GM23248 (cell line): ENCODE measurements at regions not wholly inside any gene's neighbourhood (a gene's known extent, or its start where the extent isn't known, plus 50 kb on each side); places are given as distances from the start of the nearest gene placed in this dataset.
"Not testable (repeated sequence)": the region's sequence is repeated elsewhere in the genome, so short reads cannot be mapped to it uniquely, and the experiment has no call there.

Experiments used
- DNase-seq: peaks from one replicate; pipeline ENCODE4 v3.0.0-alpha.2; 2015
- H2AFZ ChIP-seq: fragments of 200-600 bp; sonication (generic); 2 replicates; pipeline ENCODE4 v1.6.1; 2016; ENCODE audit warnings: antibody characterized with exemption
- H3F3A ChIP-seq: fragments of 200-600 bp; sonication (generic); 2 replicates; pipeline ENCODE4 v1.6.1; 2016; ENCODE audit warnings: mild to moderate bottlenecking, antibody characterized with exemption, mixed run types; ENCODE audit not compliant: insufficient read depth
- H3K27ac ChIP-seq: fragments of 200-600 bp; sonication (generic); 2 replicates; pipeline ENCODE4 v1.5.1; 2016; ENCODE audit warnings: mild to moderate bottlenecking
- H3K27me3 ChIP-seq: fragments of 200-600 bp; sonication (generic); replicated peaks from 2 replicates; pipeline ENCODE4 v1.6.1; 2016; ENCODE audit warnings: mild to moderate bottlenecking; ENCODE audit not compliant: insufficient read depth
- H3K36me3 ChIP-seq: fragments of 200-600 bp; sonication (generic); 2 replicates; pipeline ENCODE4 v1.6.1; 2016; ENCODE audit warnings: low read depth, mild to moderate bottlenecking
- H3K4me1 ChIP-seq: fragments of 200-600 bp; sonication (generic); 2 replicates; pipeline ENCODE4 v1.6.1; 2016; ENCODE audit warnings: mild to moderate bottlenecking; ENCODE audit not compliant: insufficient read depth
- H3K4me2 ChIP-seq: fragments of 200-600 bp; sonication (generic); one replicate; pipeline ENCODE4 v1.6.1; 2016; ENCODE audit warnings: mild to moderate bottlenecking; ENCODE audit not compliant: unreplicated experiment
- H3K4me3 ChIP-seq: fragments of 200-600 bp; sonication (generic); 2 replicates; pipeline ENCODE4 v1.5.1; 2016; ENCODE audit warnings: mild to moderate bottlenecking
- H3K79me2 ChIP-seq: fragments of 200-600 bp; sonication (generic); 2 replicates; pipeline ENCODE4 v1.6.1; 2016; ENCODE audit warnings: mild to moderate bottlenecking; ENCODE audit not compliant: insufficient read depth
- H3K9ac ChIP-seq: fragments of 200-600 bp; sonication (generic); 2 replicates; pipeline ENCODE4 v1.6.1; 2016; ENCODE audit warnings: mild to moderate bottlenecking
- H3K9me2 ChIP-seq: fragments of 200-600 bp; sonication (generic); 2 replicates; pipeline ENCODE4 v1.6.1; 2016; ENCODE audit warnings: mixed run types, mild to moderate bottlenecking, moderate library complexity; ENCODE audit not compliant: insufficient read depth
- H3K9me3 ChIP-seq: fragments of 200-600 bp; sonication (generic); one replicate; pipeline ENCODE4 v1.6.1; 2017; ENCODE audit warnings: low read depth
- H4K20me1 ChIP-seq: fragments of 200-600 bp; sonication (generic); 2 replicates; pipeline ENCODE4 v1.6.0; 2016; ENCODE audit not compliant: insufficient read depth
- EZH2 ChIP-seq: fragments of 200-600 bp; sonication (generic); IDR thresholded peaks from 2 replicates; pipeline ENCODE4 v1.6.1; 2018; ENCODE audit warnings: antibody characterized with exemption, mild to moderate bottlenecking; ENCODE audit not compliant: insufficient read depth, poor library complexity, severe bottlenecking
- EZH2phosphoT487 ChIP-seq: fragments of 200-600 bp; sonication (generic); IDR thresholded peaks from 2 replicates; pipeline ENCODE4 v1.6.1; 2018; ENCODE audit warnings: antibody characterized with exemption, moderate library complexity, mild to moderate bottlenecking, low read depth; ENCODE audit not compliant: insufficient read depth
- WGBS, 2 experiments: methylation state at CpG; one replicate each; pipeline ENCODE4 v1.1.6; 2015 to 2017; ENCODE audit warnings: low lambda C conversion rate in 2 of 2, low coverage in 1 of 2; ENCODE audit errors: missing lambda C conversion rate in 2 of 2; 5-methylcytosine and 5-hydroxymethylcytosine counted together
- in situ Hi-C: fragments of 300-500 bp; cut with MboI; formaldehyde crosslinking; loops from 2 replicates; pipeline ENCODE4 v1.15.0; 2020

DNA sequence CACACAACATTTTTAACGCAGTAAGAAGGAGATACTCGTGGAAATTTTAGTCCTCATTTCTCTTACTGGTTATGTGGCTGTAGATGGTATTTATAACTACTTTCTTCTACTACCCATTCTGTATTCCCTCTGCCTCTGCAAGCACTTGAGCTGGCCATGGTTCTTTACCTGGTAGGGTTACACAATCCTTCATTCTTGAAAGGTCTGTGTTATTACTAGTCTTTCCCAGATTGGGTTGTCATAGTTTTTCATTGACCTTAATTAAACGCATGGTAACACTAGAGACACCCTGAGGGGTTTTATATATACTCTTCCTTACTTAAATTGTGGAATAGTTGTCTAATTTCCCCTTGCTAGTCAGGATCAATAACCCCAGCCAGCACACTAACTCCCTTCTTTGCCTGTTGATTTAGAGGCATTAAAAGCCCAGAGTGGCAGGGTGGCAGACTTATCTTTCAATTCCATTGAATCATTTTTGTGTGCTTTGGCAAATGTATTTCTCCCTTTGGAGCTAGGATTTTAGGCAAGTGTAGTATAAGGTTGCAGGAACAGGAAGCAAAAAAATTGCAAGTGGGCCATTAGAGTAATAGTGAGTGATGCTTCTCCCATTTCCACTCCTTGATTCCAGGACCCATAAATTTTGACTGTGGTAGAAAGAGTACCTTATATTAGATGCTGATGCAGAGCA is 113.6 kb upstream of the EMCN start:
- no peak for DNase-seq
- Histone ChIP-seq H3K27me3 (no peaks in the 10 kb centered on the region), H3F3A (no peaks in the 10 kb centered on the region), H2AFZ (no peak overlapping the region), H3K9me3 (no peaks in the 10 kb centered on the region), H3K4me3 (no peak overlapping the region), H3K4me2 (no peak overlapping the region), H3K9me2 (no peaks in the 10 kb centered on the region), H3K9ac (no peak overlapping the region), H3K27ac (no peak overlapping the region), H3K4me1 (no peaks in the 10 kb centered on the region), H3K79me2 (no peaks in the 10 kb centered on the region), H4K20me1 (no peaks in the 10 kb centered on the region), H3K36me3 (no peaks in the 10 kb centered on the region)
- TF ChIP-seq EZH2phosphoT487 (no peak), EZH2 (no peak)
- in situ Hi-C loops: no loop called here
- 58% methylated on average over 3 of the region's 3 CpGs for WGBS, 2 experiments

DNA sequence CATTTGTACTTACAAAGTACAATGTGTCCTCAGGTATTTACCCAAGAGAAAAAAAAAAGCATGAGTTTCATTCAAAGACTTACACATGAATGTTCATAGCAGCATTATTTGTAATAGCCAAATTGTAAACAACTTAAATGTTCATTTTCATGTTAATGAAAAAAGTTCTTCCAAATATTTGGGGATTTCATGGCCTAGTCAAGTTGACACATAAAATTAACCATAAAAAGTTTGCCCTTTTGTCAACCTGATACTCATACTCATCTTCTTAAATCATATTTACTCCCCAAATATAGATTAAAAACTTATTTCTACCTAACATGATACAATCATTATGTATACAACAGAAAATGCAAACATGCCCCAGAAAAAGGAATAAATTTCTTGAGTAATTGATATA is 112.5 kb upstream of the EMCN start:
- no peak overlapping the region for H3K9ac ChIP-seq
- H3K27ac ChIP-seq: no peak overlapping the region
- no peaks in the 10 kb centered on the region for H4K20me1 ChIP-seq
- no peaks in the 10 kb centered on the region for H3K9me3 ChIP-seq
- no peak for TF ChIP-seq EZH2
- TF ChIP-seq EZH2phosphoT487: no peak
- no peaks in the 10 kb centered on the region for H3F3A ChIP-seq
- H3K4me2 ChIP-seq: no peak overlapping the region
- no peaks in the 10 kb centered on the region for H3K9me2 ChIP-seq
- no peak overlapping the region for H2AFZ ChIP-seq
- in situ Hi-C loops: no loop called here
- H3K36me3 ChIP-seq: no peaks in the 10 kb centered on the region
- H3K27me3 ChIP-seq: no peaks in the 10 kb centered on the region
- no peaks in the 10 kb centered on the region for H3K79me2 ChIP-seq
- DNase-seq: no peak
- H3K4me1 ChIP-seq: no peaks in the 10 kb centered on the region
- no peak overlapping the region for H3K4me3 ChIP-seq

DNA sequence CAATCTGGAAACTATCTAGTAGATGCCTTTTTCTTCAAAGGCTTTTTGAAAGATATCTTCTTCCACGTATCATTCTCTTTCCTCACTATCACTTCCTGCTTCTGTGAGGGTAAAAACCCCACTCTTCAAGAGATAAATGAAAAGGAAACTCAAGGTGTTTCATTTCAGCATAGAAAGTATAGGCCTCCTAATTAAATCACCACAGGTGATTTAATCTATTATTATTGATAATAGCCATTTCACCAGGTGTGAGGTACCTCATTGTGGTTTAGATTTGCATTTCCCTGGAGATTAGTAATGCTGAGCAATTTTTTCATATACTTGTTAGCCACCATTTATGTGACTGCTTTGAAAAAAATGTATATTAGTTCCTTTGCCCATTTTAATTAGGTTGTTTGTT is 92.0 kb upstream of the EMCN start:
- DNase-seq: no peak
- no peaks in the 10 kb centered on the region for H4K20me1 ChIP-seq
- no peaks in the 10 kb centered on the region for H3K27me3 ChIP-seq
- TF ChIP-seq EZH2phosphoT487 (no peak), EZH2 (no peak)
- in situ Hi-C loops: no loop called here
- no peaks in the 10 kb centered on the region for H3K4me1 ChIP-seq
- 90 to 93% methylated on average over 1 of the region's 1 CpG for WGBS, 2 experiments
- H3K4me3 ChIP-seq: no peak overlapping the region
- no peaks in the 10 kb centered on the region for H3K9me3 ChIP-seq
- no peaks in the 10 kb centered on the region for H3K79me2 ChIP-seq
- H2AFZ ChIP-seq: no peak overlapping the region
- no peak overlapping the region for H3K4me2 ChIP-seq
- no peaks in the 10 kb centered on the region for H3K36me3 ChIP-seq
- no peaks in the 10 kb centered on the region for H3F3A ChIP-seq
- H3K9ac ChIP-seq: no peak overlapping the region
- peaks cover 3% of the 10 kb centered on the region; the same call in 1 of the 2 replicates for H3K9me2 ChIP-seq
- no peak overlapping the region for H3K27ac ChIP-seq

DNA sequence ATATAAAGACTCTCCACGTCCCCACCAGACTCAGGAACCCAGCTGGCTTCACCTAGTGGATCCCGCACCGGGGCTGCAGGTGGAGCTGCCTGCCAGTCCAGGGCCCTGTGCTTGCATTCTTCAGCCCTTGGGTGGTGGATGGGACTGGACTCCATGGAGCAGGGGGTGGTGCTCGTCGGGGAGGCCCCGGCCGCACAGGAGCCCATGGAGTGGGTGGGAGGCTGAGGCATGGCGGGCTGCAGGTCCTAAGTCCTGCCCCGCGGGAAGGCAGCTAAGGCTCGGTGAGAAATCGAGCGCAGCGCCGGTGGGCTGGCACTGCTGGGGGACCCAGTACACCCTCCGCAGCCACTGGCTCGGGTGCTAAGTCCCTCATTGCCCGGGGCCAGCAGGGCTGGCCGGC is 90.8 kb upstream of the EMCN start:
- H3F3A ChIP-seq, DNase-seq, H3K9me2 ChIP-seq, H3K9me3 ChIP-seq, H3K4me3 ChIP-seq, H3K4me2 ChIP-seq, in situ Hi-C loops, H3K9ac ChIP-seq, H3K27me3 ChIP-seq, H3K79me2 ChIP-seq, H3K4me1 ChIP-seq, H3K36me3 ChIP-seq, H2AFZ ChIP-seq, H3K27ac ChIP-seq, H4K20me1 ChIP-seq: not testable (repeated sequence)
- 88 to 92% methylated on average over 9 to 14 of the region's 19 CpGs for WGBS, 2 experiments

DNA sequence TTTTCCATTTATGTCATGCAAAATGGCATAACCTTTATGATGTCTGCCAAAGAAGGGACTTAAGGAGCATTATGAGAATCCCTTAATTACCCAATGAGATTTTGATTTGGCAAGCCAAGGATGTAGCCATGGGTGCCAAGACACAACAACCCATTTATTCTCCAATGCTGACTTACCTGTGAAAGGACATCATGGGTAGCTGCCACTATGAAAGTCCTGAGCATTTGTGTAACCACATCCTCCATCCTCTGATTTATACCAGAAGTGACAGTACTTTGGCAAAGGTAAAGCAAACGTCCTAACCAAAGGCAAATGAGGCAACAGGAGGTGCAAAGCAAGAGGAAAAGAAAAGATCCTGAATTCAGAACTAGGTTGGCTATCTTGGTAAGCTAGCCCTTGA is 87.3 kb upstream of the EMCN start:
- no peaks in the 10 kb centered on the region for H3K27me3 ChIP-seq
- no peaks in the 10 kb centered on the region for H3K4me1 ChIP-seq
- H3K27ac ChIP-seq: no peak overlapping the region
- H3K9ac ChIP-seq: no peak overlapping the region
- H3K4me2 ChIP-seq: no peak overlapping the region
- no peaks in the 10 kb centered on the region for H3F3A ChIP-seq
- in situ Hi-C loops: no loop called here
- no peak for TF ChIP-seq EZH2phosphoT487
- no peak for DNase-seq
- WGBS, 2 experiments: 8 to 31% methylated on average over 1 of the region's 1 CpG
- no peaks in the 10 kb centered on the region for H3K9me2 ChIP-seq
- H3K36me3 ChIP-seq: no peaks in the 10 kb centered on the region
- H4K20me1 ChIP-seq: no peaks in the 10 kb centered on the region
- H3K79me2 ChIP-seq: no peaks in the 10 kb centered on the region
- no peak overlapping the region for H2AFZ ChIP-seq
- no peaks in the 10 kb centered on the region for H3K9me3 ChIP-seq
- no peak overlapping the region for H3K4me3 ChIP-seq
